ENCODE measurements at regions not wholly inside any gene's neighbourhood (a gene's known extent, or its start where the extent isn't known, plus 50 kb on each side); places are given as distances from the start of the nearest gene placed in this dataset.

- TF ChIP-seq E2F5 (CRISPR knock-in tag; IDR thresholded peaks at IDR 0.05) = no peak
Observed at GRCh38 chr6:23650676-23651075, 475.3 kb upstream of the NRSN1 start (continued).

GRCh38 chr6:23654745-23655144 is 471.3 kb upstream of the NRSN1 start:
- Mint-ChIP-seq H3K27ac (no peak overlapping the region), H3K27me3 (ENCODE audit: low read depth) (no peaks in the 10 kb centered on the region; the same call in 1 of the 2 replicates), H3K36me3 (no peaks in the 10 kb centered on the region), H3K4me3 (no peak overlapping the region), H3K9me3 (no peaks in the 10 kb centered on the region), H3K4me1 (peaks cover 18% of the 10 kb centered on the region)
- ATAC-seq (no peak), DNase-seq (ENCODE audit: low spot score) (no peak)
- TF ChIP-seq, protein P1, sequence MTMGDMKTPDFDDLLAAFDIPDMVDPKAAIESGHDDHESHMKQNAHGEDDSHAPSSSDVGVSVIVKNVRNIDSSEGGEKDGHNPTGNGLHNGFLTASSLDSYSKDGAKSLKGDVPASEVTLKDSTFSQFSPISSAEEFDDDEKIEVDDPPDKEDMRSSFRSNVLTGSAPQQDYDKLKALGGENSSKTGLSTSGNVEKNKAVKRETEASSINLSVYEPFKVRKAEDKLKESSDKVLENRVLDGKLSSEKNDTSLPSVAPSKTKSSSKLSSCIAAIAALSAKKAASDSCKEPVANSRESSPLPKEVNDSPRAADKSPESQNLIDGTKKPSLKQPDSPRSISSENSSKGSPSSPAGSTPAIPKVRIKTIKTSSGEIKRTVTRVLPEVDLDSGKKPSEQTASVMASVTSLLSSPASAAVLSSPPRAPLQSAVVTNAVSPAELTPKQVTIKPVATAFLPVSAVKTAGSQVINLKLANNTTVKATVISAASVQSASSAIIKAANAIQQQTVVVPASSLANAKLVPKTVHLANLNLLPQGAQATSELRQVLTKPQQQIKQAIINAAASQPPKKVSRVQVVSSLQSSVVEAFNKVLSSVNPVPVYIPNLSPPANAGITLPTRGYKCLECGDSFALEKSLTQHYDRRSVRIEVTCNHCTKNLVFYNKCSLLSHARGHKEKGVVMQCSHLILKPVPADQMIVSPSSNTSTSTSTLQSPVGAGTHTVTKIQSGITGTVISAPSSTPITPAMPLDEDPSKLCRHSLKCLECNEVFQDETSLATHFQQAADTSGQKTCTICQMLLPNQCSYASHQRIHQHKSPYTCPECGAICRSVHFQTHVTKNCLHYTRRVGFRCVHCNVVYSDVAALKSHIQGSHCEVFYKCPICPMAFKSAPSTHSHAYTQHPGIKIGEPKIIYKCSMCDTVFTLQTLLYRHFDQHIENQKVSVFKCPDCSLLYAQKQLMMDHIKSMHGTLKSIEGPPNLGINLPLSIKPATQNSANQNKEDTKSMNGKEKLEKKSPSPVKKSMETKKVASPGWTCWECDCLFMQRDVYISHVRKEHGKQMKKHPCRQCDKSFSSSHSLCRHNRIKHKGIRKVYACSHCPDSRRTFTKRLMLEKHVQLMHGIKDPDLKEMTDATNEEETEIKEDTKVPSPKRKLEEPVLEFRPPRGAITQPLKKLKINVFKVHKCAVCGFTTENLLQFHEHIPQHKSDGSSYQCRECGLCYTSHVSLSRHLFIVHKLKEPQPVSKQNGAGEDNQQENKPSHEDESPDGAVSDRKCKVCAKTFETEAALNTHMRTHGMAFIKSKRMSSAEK (CRISPR knock-in tag; IDR thresholded peaks at IDR 0.05; ENCODE audit: borderline replicate concordance) = no peak
- no peak for TF ChIP-seq MAX (CRISPR knock-in tag; IDR thresholded peaks at IDR 0.05)
- TF ChIP-seq KAT7 (CRISPR knock-in tag; IDR thresholded peaks at IDR 0.05; ENCODE audit: borderline replicate concordance) = no peak
- no peak for TF ChIP-seq NR3C1 (CRISPR knock-in tag; conservative IDR thresholded peaks at IDR 0.05; ENCODE audit: low read depth)
- no peak for TF ChIP-seq FOXK1 (CRISPR knock-in tag; IDR thresholded peaks at IDR 0.05)
- no peak for TF ChIP-seq ZBTB21 (CRISPR knock-in tag; IDR thresholded peaks at IDR 0.05; ENCODE audit: borderline replicate concordance)
- TF ChIP-seq SMAD4 (CRISPR knock-in tag; IDR thresholded peaks at IDR 0.05) = no peak
- TF ChIP-seq ATF1 (CRISPR knock-in tag; IDR thresholded peaks at IDR 0.05) = no peak
- no peak for TF ChIP-seq ZNF263 (CRISPR knock-in tag; IDR thresholded peaks at IDR 0.05; ENCODE audit: low read depth)
- TF ChIP-seq, protein P2, sequence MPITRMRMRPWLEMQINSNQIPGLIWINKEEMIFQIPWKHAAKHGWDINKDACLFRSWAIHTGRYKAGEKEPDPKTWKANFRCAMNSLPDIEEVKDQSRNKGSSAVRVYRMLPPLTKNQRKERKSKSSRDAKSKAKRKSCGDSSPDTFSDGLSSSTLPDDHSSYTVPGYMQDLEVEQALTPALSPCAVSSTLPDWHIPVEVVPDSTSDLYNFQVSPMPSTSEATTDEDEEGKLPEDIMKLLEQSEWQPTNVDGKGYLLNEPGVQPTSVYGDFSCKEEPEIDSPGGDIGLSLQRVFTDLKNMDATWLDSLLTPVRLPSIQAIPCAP (CRISPR knock-in tag; IDR thresholded peaks at IDR 0.05) = no peak
- TF ChIP-seq IRF2 (CRISPR knock-in tag; IDR thresholded peaks at IDR 0.05; ENCODE audit: borderline replicate concordance, low read depth) = no peak
- TF ChIP-seq ZNF219 (CRISPR knock-in tag; IDR thresholded peaks at IDR 0.05; ENCODE audit: borderline replicate concordance) = no peak
- no peak for TF ChIP-seq RELA (CRISPR knock-in tag; IDR thresholded peaks at IDR 0.05; ENCODE audit: borderline replicate concordance)
- no peak for TF ChIP-seq ZNF317 (CRISPR knock-in tag; IDR thresholded peaks at IDR 0.05; ENCODE audit: borderline replicate concordance, low read depth)
- no peak for TF ChIP-seq ATF3 (CRISPR knock-in tag; conservative IDR thresholded peaks at IDR 0.05)
- no peak for TF ChIP-seq PRRX2 (CRISPR knock-in tag; IDR thresholded peaks at IDR 0.05)
- TF ChIP-seq, protein P3, sequence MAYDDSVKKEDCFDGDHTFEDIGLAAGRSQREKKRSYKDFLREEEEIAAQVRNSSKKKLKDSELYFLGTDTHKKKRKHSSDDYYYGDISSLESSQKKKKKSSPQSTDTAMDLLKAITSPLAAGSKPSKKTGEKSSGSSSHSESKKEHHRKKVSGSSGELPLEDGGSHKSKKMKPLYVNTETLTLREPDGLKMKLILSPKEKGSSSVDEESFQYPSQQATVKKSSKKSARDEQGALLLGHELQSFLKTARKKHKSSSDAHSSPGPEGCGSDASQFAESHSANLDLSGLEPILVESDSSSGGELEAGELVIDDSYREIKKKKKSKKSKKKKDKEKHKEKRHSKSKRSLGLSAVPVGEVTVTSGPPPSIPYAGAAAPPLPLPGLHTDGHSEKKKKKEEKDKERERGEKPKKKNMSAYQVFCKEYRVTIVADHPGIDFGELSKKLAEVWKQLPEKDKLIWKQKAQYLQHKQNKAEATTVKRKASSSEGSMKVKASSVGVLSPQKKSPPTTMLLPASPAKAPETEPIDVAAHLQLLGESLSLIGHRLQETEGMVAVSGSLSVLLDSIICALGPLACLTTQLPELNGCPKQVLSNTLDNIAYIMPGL (CRISPR knock-in tag; IDR thresholded peaks at IDR 0.05) = no peak
- no peak for TF ChIP-seq CREB1 (CRISPR knock-in tag; IDR thresholded peaks at IDR 0.05)
- TF ChIP-seq TP53 (CRISPR knock-in tag; IDR thresholded peaks at IDR 0.05) = no peak
- POLR2A ChIA-PET = no interaction called here
- CTCF ChIA-PET = no interaction called here
